8988T (cell line): ENCODE measurements at regions not wholly inside any gene's neighbourhood (a gene's known extent, or its start where the extent isn't known, plus 50 kb on each side); places are given as distances from the start of the nearest gene placed in this dataset.

Source experiments
- DNase-seq: peaks from one replicate; pipeline ENCODE4 v3.0.0; 2011

- DNase-seq, result no peak
Observed at GRCh38 chr10:120984221-120984620, 133.1 kb downstream of the WDR11 start.

- DNase-seq, result no peak
Observed at GRCh38 chr10:120987359-120987758, 136.2 kb downstream of the WDR11 start.

GRCh38 chr10:120988751-120989150 is 137.6 kb downstream of the WDR11 start:
- DNase-seq, result no peak

- DNase-seq, result no peak
Observed at GRCh38 chr10:120989279-120989678, 138.1 kb downstream of the WDR11 start.

- no peak for DNase-seq
Observed at GRCh38 chr10:120989996-120990598, 138.9 kb downstream of the WDR11 start.

- DNase-seq, result no peak
Observed at GRCh38 chr10:120990831-120991230, 139.7 kb downstream of the WDR11 start.

- DNase-seq, result no peak
Observed at GRCh38 chr10:120993089-120993488, 141.9 kb downstream of the WDR11 start.

GRCh38 chr10:120995768-120996167 is 144.6 kb downstream of the WDR11 start:
- no peak for DNase-seq

GRCh38 chr10:120996456-120997034 is 145.4 kb downstream of the WDR11 start:
- DNase-seq, result no peak

- no peak for DNase-seq
Observed at GRCh38 chr10:120997313-120997712, 146.2 kb downstream of the WDR11 start.

GRCh38 chr10:120997756-120998155 is 146.6 kb downstream of the WDR11 start:
- DNase-seq, result no peak

- no peak for DNase-seq
Observed at GRCh38 chr10:120998251-120998650, 147.1 kb downstream of the WDR11 start.

GRCh38 chr10:120998782-120999285 is 147.7 kb downstream of the WDR11 start:
- DNase-seq, result no peak

- no peak for DNase-seq
Observed at GRCh38 chr10:120999868-121000267, 148.7 kb downstream of the WDR11 start.

GRCh38 chr10:121002586-121003205 is 151.5 kb downstream of the WDR11 start:
- DNase-seq, result no peak

GRCh38 chr10:121005948-121006587 is 154.9 kb downstream of the WDR11 start:
- DNase-seq, result no peak

- no peak for DNase-seq
Observed at GRCh38 chr10:121007264-121007663, 156.1 kb downstream of the WDR11 start.

- no peak for DNase-seq
Observed at GRCh38 chr10:121015916-121016315, 164.8 kb downstream of the WDR11 start.

- DNase-seq, result no peak
Observed at GRCh38 chr10:121024905-121025584, 173.9 kb downstream of the WDR11 start.

GRCh38 chr10:121025731-121026130 is 174.6 kb downstream of the WDR11 start:
- DNase-seq, result no peak

- DNase-seq, result no peak
Observed at GRCh38 chr10:121027371-121027770, 176.2 kb downstream of the WDR11 start.

GRCh38 chr10:121032460-121032859 is 181.3 kb downstream of the WDR11 start:
- DNase-seq, result no peak

- DNase-seq, result no peak
Observed at GRCh38 chr10:121033366-121033765, 182.2 kb downstream of the WDR11 start.
